DND-41 (cell line): ENCODE measurements at regions not wholly inside any gene's neighbourhood (a gene's known extent, or its start where the extent isn't known, plus 50 kb on each side); places are given as distances from the start of the nearest gene placed in this dataset.
"Not testable (repeated sequence)": the region's sequence is repeated elsewhere in the genome, so short reads cannot be mapped to it uniquely, and the experiment has no call there.

Experiments used
- ATAC-seq: fragments of 200-7000 bp; cut with Tn5 transposase; 3 replicates; pipeline ENCODE4 v1.9.1; 2021; ENCODE audit warnings: low read depth; ENCODE audit not compliant: insufficient read depth
- DNase-seq: peaks from one replicate; pipeline ENCODE4 v3.0.0-alpha.2; 2020
- H2AFZ ChIP-seq: 2 replicates; pipeline ENCODE4 v1.6.0; 2012; ENCODE audit warnings: low read depth, low read length
- H3K27ac ChIP-seq: 2 replicates; pipeline ENCODE4 v1.5.1; 2012; ENCODE audit warnings: low read length, inconsistent platforms
- H3K27me3 ChIP-seq: fragments of 200-600 bp; sonication (generic); 2 replicates; pipeline ENCODE4 v1.6.0; 2012; ENCODE audit warnings: low read length, mild to moderate bottlenecking, inconsistent platforms; ENCODE audit not compliant: insufficient read depth, poor library complexity
- H3K36me3 ChIP-seq: 2 replicates; pipeline ENCODE4 v1.5.1; 2012; ENCODE audit warnings: low read length, inconsistent platforms; ENCODE audit not compliant: insufficient read depth
- H3K4me1 ChIP-seq: 2 replicates; pipeline ENCODE4 v1.5.1; 2012; ENCODE audit warnings: mild to moderate bottlenecking, low read length; ENCODE audit not compliant: insufficient read depth
- H3K4me2 ChIP-seq: 2 replicates; pipeline ENCODE4 v1.6.0; 2012; ENCODE audit warnings: mild to moderate bottlenecking, moderate library complexity, low read length, inconsistent platforms; ENCODE audit not compliant: insufficient read depth
- H3K4me3 ChIP-seq, 2 experiments: fragments of 200-600 bp in 1 of 2; shearing (Covaris generic) in 1 of 2; 2 replicates each; pipeline ENCODE4 v1.5.1; 2012 to 2016; ENCODE audit warnings: inconsistent platforms in 2 of 2, low read length in 2 of 2, mild to moderate bottlenecking in 2 of 2, low read depth in 1 of 2, moderate library complexity in 1 of 2
- H3K79me2 ChIP-seq: 2 replicates; pipeline ENCODE4 v1.6.0; 2012; ENCODE audit warnings: low read length, inconsistent platforms; ENCODE audit not compliant: insufficient read depth
- H3K9ac ChIP-seq: 2 replicates; pipeline ENCODE4 v1.6.0; 2012; ENCODE audit warnings: low read depth, mild to moderate bottlenecking, inconsistent platforms, low read length, moderate library complexity
- H3K9me3 ChIP-seq: 2 replicates; pipeline ENCODE4 v1.5.1; 2012; ENCODE audit warnings: low read length, moderate library complexity, mild to moderate bottlenecking, inconsistent platforms; ENCODE audit not compliant: insufficient read depth, severe bottlenecking
- H4K20me1 ChIP-seq: 2 replicates; pipeline ENCODE4 v1.6.0; 2012; ENCODE audit warnings: low read length; ENCODE audit not compliant: insufficient read depth
- EZH2 ChIP-seq: IDR thresholded peaks from 3 replicates; pipeline ENCODE4 v1.6.1; 2012; ENCODE audit warnings: borderline replicate concordance, low read depth, mild to moderate bottlenecking, moderate library complexity, low read length, inconsistent platforms; ENCODE audit not compliant: severe bottlenecking
- TF ChIP-seq, protein P1 (sequence below): IDR thresholded peaks from 2 replicates; pipeline ENCODE4 v1.5.1; 2012; ENCODE audit warnings: borderline replicate concordance, low read length, moderate library complexity, mild to moderate bottlenecking; ENCODE audit not compliant: poor library complexity, severe bottlenecking; ENCODE audit errors: extremely low read depth

DNA sequence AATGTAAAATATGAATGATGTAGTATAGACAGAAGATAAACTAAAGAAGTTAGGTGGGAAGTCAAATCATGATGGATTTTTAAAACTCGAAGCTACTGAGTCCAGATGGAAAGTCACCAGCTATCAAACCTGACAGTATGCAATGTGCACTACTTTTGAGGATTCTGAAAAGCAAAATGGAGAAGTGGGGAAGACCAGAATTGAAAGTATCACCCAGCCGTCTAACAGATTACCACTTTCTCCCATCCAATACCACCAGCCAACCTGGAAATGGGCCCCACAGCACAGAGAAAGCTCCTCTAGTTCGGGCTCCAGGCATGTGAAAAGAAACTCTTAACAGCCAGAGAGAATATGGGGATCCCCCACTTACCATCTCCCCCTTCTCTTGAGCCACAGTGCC is 67.9 kb upstream of the SRRM3 start:
- H3K79me2 ChIP-seq = no peaks in the 10 kb centered on the region
- no peak for DNase-seq
- no peaks in the 10 kb centered on the region for H4K20me1 ChIP-seq
- H2AFZ ChIP-seq = no peak overlapping the region
- H3K36me3 ChIP-seq = no peaks in the 10 kb centered on the region
- peaks cover 13% of the 10 kb centered on the region for H3K27me3 ChIP-seq
- no peak for TF ChIP-seq EZH2
- TF ChIP-seq, protein P1, sequence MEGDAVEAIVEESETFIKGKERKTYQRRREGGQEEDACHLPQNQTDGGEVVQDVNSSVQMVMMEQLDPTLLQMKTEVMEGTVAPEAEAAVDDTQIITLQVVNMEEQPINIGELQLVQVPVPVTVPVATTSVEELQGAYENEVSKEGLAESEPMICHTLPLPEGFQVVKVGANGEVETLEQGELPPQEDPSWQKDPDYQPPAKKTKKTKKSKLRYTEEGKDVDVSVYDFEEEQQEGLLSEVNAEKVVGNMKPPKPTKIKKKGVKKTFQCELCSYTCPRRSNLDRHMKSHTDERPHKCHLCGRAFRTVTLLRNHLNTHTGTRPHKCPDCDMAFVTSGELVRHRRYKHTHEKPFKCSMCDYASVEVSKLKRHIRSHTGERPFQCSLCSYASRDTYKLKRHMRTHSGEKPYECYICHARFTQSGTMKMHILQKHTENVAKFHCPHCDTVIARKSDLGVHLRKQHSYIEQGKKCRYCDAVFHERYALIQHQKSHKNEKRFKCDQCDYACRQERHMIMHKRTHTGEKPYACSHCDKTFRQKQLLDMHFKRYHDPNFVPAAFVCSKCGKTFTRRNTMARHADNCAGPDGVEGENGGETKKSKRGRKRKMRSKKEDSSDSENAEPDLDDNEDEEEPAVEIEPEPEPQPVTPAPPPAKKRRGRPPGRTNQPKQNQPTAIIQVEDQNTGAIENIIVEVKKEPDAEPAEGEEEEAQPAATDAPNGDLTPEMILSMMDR = no peak
- no peak for ATAC-seq
- H3K4me3 ChIP-seq = no peak overlapping the region
- H3K9me3 ChIP-seq = no peaks in the 10 kb centered on the region
- H3K27ac ChIP-seq = no peak overlapping the region
- H3K4me1 ChIP-seq = no peaks in the 10 kb centered on the region
- no peak overlapping the region for H3K9ac ChIP-seq
- no peak overlapping the region for H3K4me2 ChIP-seq

DNA sequence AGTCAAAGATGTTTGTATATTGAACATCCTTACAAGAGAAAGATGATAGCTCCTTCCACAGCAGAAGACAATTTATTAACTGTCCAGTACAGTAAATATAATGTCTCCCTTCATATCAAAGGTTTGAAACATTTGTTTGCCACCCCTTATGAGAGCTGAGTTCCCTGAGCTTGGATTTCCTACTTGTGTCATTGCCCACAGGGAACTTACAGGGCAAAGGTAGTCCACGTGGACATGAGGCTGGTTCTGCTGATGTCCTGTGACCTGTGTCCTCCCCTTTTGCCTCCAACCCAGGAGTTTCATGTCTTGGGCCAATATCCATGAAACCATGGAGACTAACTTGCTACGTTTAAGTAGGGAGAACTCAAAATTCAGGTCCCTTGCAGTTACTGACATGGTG is 66.4 kb upstream of the SRRM3 start:
- not testable (repeated sequence) for ATAC-seq, H4K20me1 ChIP-seq, H2AFZ ChIP-seq, H3K9me3 ChIP-seq, H3K79me2 ChIP-seq, H3K9ac ChIP-seq, DNase-seq, H3K4me3 ChIP-seq, H3K36me3 ChIP-seq, H3K27me3 ChIP-seq, H3K4me2 ChIP-seq, H3K27ac ChIP-seq, H3K4me1 ChIP-seq

DNA sequence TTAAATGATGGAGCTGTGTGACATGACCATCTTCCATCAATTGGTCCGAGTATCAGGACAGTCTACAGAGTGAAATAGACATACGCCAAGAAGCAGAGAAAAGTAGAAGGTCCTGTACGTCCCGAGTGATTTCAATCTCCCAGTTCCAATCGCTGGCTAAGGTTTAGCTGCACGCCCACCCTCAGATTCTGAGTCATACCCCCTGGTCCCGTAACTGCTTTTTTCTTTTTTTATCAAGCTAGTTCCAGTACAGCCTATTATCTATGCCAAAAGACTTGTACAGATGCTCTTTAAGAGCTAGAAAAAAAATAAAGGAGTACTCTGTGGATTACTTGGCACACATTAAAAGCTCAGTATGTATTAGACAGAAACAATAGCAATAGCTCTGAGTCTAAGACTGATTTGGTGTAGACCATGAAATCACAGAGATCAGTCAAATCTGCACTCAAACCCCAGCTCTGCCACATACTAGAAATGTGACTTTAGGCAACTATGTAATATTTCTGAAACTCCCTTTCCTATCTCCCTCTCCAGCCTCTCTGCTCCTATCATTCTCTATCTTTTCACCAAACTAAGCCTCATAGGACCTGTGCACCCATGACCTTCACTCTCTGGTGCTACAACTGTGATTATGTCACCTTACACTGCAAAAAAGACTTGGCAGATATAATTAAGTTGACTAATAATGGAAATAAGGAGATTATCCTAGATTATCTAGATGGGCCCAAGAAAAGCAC is 63.0 kb upstream of the SRRM3 start:
- not testable (repeated sequence) for H3K4me3 ChIP-seq, H3K4me2 ChIP-seq, H3K27ac ChIP-seq, H3K79me2 ChIP-seq, H3K4me1 ChIP-seq, H3K9me3 ChIP-seq, H3K36me3 ChIP-seq, DNase-seq, H2AFZ ChIP-seq, H3K9ac ChIP-seq, ATAC-seq, H4K20me1 ChIP-seq
- H3K27me3 ChIP-seq = peaks cover 11% of the 10 kb centered on the region

DNA sequence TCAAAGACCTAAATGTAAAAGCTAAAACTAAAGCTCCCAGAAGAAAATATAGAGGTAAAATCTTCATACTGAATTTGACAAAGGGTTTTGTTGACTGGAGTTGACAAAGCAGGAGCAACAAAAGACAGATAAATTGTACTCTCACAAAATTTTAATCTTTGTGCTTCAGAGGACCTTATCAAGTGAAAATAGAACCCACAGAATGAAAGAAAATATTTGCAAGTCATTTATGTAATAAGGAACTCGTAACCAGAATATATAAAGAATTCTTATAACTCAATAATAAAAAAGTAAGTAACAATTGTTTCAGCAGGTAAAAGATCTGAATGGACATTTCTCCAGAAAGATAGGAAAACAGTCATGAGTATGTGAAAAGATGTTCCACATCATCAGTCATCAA is 62.0 kb upstream of the SRRM3 start:
- 0 out of 2 replicates have a peak, but pooled peaks cover 3% of the 10 kb centered on the region for H3K4me1 ChIP-seq
- no peak overlapping the region for H3K4me3 ChIP-seq
- peaks cover 11% of the 10 kb centered on the region for H3K27me3 ChIP-seq
- no peak overlapping the region for H3K27ac ChIP-seq
- no peak for TF ChIP-seq EZH2
- TF ChIP-seq, protein P1 = no peak
- H3K4me2 ChIP-seq = no peak overlapping the region
- ATAC-seq (no peak), DNase-seq (no peak)
- no peaks in the 10 kb centered on the region for H3K9me3 ChIP-seq
- no peaks in the 10 kb centered on the region for H4K20me1 ChIP-seq
- H3K36me3 ChIP-seq = no peaks in the 10 kb centered on the region
- no peaks in the 10 kb centered on the region for H3K79me2 ChIP-seq
- no peak overlapping the region for H2AFZ ChIP-seq
- no peak overlapping the region for H3K9ac ChIP-seq

DNA sequence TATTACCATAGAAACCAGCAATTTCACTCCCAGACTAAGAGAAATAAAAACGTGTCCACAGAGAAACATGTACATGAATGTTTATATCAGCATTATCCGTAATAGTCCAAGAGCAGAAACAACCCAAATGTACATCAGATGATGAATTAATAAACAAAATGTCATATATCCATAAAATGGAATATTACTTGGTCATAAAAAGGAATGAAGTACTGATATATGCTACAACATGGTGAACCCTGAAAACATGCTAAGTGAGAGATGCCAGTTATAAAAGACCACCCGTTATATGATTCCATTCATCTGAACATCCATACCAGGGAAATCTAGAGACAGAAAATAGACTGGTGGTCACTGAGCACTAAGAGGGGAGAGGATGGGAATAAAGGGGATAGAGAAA is 61.4 kb upstream of the SRRM3 start:
- not testable (repeated sequence) for H3K9ac ChIP-seq, H3K27ac ChIP-seq, H2AFZ ChIP-seq, H3K79me2 ChIP-seq, ATAC-seq, DNase-seq, H4K20me1 ChIP-seq, H3K27me3 ChIP-seq, H3K36me3 ChIP-seq, H3K9me3 ChIP-seq, H3K4me1 ChIP-seq, H3K4me2 ChIP-seq, H3K4me3 ChIP-seq
